ENCODE measurements at regions not wholly inside any gene's neighbourhood (a gene's known extent, or its start where the extent isn't known, plus 50 kb on each side); places are given as distances from the start of the nearest gene placed in this dataset.

DNA sequence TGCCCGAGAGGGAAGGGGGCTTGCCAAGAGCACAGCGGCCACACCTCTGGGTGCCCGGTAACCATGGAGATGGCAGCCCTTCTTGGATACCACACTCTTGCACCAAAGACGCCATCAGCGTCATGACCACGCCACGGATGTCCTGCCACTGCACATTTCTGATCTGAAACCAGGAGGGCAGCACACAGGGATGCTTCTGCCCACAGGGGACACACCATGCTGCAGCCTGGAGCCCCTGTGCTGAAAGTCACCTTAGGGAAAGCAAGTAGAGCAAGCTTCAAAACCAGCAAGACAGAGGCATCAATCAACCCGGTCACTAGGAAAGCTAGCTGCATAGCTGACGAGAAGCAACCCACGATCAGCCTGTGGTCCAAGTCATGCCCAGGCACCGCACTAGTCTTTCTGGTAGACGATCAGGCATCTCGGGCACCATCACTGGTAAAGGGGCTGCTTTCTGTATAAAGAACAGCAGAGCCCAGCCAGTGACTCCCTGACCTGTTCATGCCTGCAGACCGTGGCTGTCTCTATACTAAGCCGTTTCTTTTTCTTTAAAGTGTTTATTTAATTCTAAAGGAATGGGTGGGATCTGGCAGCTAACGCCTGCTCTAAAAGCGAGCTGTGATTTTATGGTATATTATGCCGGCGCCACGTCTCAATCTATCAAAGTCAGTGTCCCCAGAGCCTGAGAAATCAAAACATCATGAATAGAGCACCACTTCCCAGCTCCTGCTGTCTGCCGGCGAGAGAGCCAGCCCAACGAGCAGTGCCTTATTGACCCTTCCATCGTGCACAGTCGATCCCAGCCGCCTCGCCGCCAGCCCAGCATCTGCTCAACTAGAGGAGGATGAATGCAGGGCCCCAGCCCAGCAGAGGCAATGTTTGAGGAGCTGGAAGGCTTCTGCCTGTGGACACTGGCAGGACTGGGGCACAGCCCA is 244.7 kb downstream of the RBFOX3 start:
- DNase-seq: peak in 1 of 5 donors; percentile 33
- Histone ChIP-seq H3K9me3 (no peaks in the 10 kb centered on the region), H3K4me1 (no peaks in the 10 kb centered on the region), H3K27ac (no peak overlapping the region), H3K36me3 (no peaks in the 10 kb centered on the region), H3K27me3 (peaks cover 0 to 72% (median 14%) of the 10 kb centered on the region in 9 donors), H3K4me3 (no peak overlapping the region)
- 60 to 70% (median 68%) methylated on average over 26 to 28 of the region's 28 CpGs for WGBS, 4 donors
- intact Hi-C loops (cut with DNase I): no loop called here
- no peak for TF ChIP-seq POLR2A (IDR thresholded peaks at IDR 0.05)
- TF ChIP-seq, protein P1, sequence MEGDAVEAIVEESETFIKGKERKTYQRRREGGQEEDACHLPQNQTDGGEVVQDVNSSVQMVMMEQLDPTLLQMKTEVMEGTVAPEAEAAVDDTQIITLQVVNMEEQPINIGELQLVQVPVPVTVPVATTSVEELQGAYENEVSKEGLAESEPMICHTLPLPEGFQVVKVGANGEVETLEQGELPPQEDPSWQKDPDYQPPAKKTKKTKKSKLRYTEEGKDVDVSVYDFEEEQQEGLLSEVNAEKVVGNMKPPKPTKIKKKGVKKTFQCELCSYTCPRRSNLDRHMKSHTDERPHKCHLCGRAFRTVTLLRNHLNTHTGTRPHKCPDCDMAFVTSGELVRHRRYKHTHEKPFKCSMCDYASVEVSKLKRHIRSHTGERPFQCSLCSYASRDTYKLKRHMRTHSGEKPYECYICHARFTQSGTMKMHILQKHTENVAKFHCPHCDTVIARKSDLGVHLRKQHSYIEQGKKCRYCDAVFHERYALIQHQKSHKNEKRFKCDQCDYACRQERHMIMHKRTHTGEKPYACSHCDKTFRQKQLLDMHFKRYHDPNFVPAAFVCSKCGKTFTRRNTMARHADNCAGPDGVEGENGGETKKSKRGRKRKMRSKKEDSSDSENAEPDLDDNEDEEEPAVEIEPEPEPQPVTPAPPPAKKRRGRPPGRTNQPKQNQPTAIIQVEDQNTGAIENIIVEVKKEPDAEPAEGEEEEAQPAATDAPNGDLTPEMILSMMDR (IDR thresholded peaks at IDR 0.05): no peak
- no peak for ATAC-seq

DNA sequence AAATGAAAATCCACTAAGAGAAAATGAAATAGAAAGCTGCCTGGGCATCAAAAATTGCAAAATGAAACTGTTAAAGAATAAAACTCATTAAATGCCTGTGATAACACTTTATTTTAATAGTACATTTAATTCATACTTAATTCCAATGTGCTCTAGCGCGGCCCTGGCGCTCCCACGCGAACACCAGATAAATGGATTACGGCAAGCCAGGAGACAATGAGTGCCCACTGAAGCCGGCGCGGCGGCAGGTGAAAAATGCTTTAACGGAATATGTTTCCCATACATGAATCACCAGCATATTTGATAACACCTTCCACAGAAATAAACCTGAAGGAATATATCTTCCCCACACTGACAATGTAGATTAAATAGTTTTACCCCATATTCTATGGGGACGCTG is 245.5 kb downstream of the RBFOX3 start:
- 85 to 95% (median 86%) methylated on average over 12 of the region's 12 CpGs for WGBS, 4 donors
- Histone ChIP-seq H3K36me3 (no peaks in the 10 kb centered on the region), H3K27ac (no peak overlapping the region), H3K9me3 (no peaks in the 10 kb centered on the region), H3K4me3 (no peak overlapping the region), H3K4me1 (no peaks in the 10 kb centered on the region), H3K27me3 (peaks cover 0 to 77% (median 14%) of the 10 kb centered on the region in 9 donors)
- peak in 1 of 5 donors; percentile 26 for DNase-seq
- TF ChIP-seq POLR2A (IDR thresholded peaks at IDR 0.05): no peak
- TF ChIP-seq, protein P1 (IDR thresholded peaks at IDR 0.05): no peak
- ATAC-seq: no peak
- intact Hi-C loops (cut with DNase I): no loop called here

DNA sequence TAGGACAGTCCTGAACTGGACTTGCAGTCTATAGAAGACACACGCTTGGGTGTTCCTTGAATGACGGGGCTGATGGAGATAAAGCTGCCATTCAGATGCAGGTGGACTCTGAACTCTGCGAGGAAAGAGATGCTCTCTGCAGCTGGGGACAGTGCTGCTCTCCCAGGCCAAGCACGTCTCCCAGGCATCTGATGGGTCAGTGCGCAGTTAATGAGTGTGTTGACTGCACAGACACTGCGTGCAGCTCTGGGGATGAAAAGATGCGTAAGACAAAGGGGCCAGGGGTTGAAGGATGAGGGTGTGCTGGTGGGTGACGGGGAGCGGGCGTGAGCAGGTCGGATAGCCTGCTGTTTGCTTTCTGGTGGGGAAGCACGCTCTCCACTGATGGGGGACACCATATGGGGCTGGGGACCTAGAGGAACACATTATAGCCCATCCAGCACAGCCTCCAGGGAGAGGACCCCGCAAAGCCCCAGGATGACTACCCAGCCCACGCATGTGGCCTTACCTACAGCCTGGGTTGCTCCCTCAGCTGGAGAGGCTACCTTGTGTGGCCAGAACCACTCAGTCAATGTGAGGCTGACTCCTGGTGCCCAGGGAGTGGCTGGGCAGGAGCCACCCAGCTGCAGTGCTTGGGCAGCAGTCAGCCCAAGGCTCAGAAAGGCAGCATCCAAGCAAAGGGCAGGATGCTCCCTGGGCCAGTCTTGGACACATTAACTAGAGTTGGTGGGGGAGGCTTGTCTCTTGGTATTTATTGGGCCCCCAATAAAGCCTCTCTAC is 246.3 kb downstream of the RBFOX3 start:
- H3K36me3 ChIP-seq: no peaks in the 10 kb centered on the region
- intact Hi-C loops (cut with DNase I): no loop called here
- H3K4me3 ChIP-seq: no peak overlapping the region
- peak in 1 of 5 donors; percentile 26 for DNase-seq
- TF ChIP-seq POLR2A (IDR thresholded peaks at IDR 0.05): no peak
- TF ChIP-seq, protein P1 (IDR thresholded peaks at IDR 0.05): no peak
- no peak overlapping the region for H3K27ac ChIP-seq
- H3K9me3 ChIP-seq: no peaks in the 10 kb centered on the region
- 70 to 82% (median 75%) methylated on average over 13 to 14 of the region's 14 CpGs for WGBS, 4 donors
- H3K4me1 ChIP-seq: no peaks in the 10 kb centered on the region
- ATAC-seq: no peak
- peaks cover 0 to 78% (median 14%) of the 10 kb centered on the region in 9 donors for H3K27me3 ChIP-seq
